IPS DF 6.9 (cell line): ENCODE measurements at regions not wholly inside any gene's neighbourhood (a gene's known extent, or its start where the extent isn't known, plus 50 kb on each side); places are given as distances from the start of the nearest gene placed in this dataset.

Source experiments
- DNase-seq: peaks from one replicate; pipeline ENCODE4 v3.0.0-alpha.2; 2013; ENCODE audit warnings: low read depth, low spot score
- H3K27ac ChIP-seq: one replicate; pipeline ENCODE4 v1.5.1; 2013; ENCODE audit warnings: low read length, control low read depth
- H3K27me3 ChIP-seq: 2 replicates; pipeline ENCODE4 v1.6.1; 2013; ENCODE audit warnings: mild to moderate bottlenecking, low read length; ENCODE audit not compliant: control insufficient read depth, insufficient read depth
- H3K36me3 ChIP-seq: 2 replicates; pipeline ENCODE4 v1.6.1; 2013; ENCODE audit warnings: low read length; ENCODE audit not compliant: control insufficient read depth, insufficient read depth
- H3K4me1 ChIP-seq: 2 replicates; pipeline ENCODE4 v1.6.1; 2013; ENCODE audit warnings: low read length; ENCODE audit not compliant: control insufficient read depth, insufficient read depth
- H3K4me3 ChIP-seq: 2 replicates; pipeline ENCODE4 v1.5.1; 2013; ENCODE audit warnings: mild to moderate bottlenecking, low read length
- H3K9me3 ChIP-seq: 2 replicates; pipeline ENCODE4 v1.6.1; 2013; ENCODE audit warnings: low read length, inconsistent platforms; ENCODE audit not compliant: control insufficient read depth, insufficient read depth
- WGBS: extraction: QIAGEN DNeasy Blood & Tissue Kit; methylation state at CpG from one replicate; pipeline ENCODE4 v1.1.7; 2013; ENCODE audit warnings: mixed read lengths, missing lambda C conversion rate; ENCODE audit not compliant: insufficient read length, insufficient coverage; 5-methylcytosine and 5-hydroxymethylcytosine counted together

GRCh38 chr1:83606416-83606955 is 392.4 kb downstream of the TTLL7 start:
- Histone ChIP-seq H3K4me3 (no peak overlapping the region), H3K36me3 (no peaks in the 10 kb centered on the region), H3K27me3 (no peaks in the 10 kb centered on the region), H3K9me3 (no peaks in the 10 kb centered on the region), H3K27ac (no peak overlapping the region), H3K4me1 (no peaks in the 10 kb centered on the region)
- no peak for DNase-seq
- no CpG with 5 or more reads among the region's 4 CpGs for WGBS

- no peaks in the 10 kb centered on the region for H3K27me3 ChIP-seq
- H3K9me3 ChIP-seq: no peaks in the 10 kb centered on the region; the same call in none of the 2 replicates
- no peak overlapping the region for H3K27ac ChIP-seq
- no peak overlapping the region for H3K4me3 ChIP-seq
- H3K36me3 ChIP-seq: no peaks in the 10 kb centered on the region
- H3K4me1 ChIP-seq: no peaks in the 10 kb centered on the region
- no peak for DNase-seq
- WGBS: no CpG with 5 or more reads among the region's 1 CpG
Measured at GRCh38 chr1:83596331-83596730, 402.6 kb downstream of the TTLL7 start.

- Histone ChIP-seq H3K27me3 (no peaks in the 10 kb centered on the region), H3K9me3 (no peaks in the 10 kb centered on the region; the same call in 1 of the 2 replicates), H3K27ac (no peak overlapping the region), H3K36me3 (no peaks in the 10 kb centered on the region), H3K4me1 (no peaks in the 10 kb centered on the region), H3K4me3 (no peak overlapping the region)
- DNase-seq: no peak
- WGBS: no CpG with 5 or more reads among the region's 1 CpG
Measured at GRCh38 chr1:83593073-83593472, 405.9 kb downstream of the TTLL7 start.

GRCh38 chr1:83588140-83588539 is 410.8 kb downstream of the TTLL7 start:
- Histone ChIP-seq H3K27me3 (no peaks in the 10 kb centered on the region), H3K4me1 (no peaks in the 10 kb centered on the region), H3K9me3 (no peaks in the 10 kb centered on the region), H3K36me3 (no peaks in the 10 kb centered on the region), H3K4me3 (no peak overlapping the region), H3K27ac (no peak overlapping the region)
- no peak for DNase-seq

GRCh38 chr1:83583351-83584014 is 415.4 kb downstream of the TTLL7 start:
- H3K36me3 ChIP-seq: peaks cover 4% of the 10 kb centered on the region; the same call in 1 of the 2 replicates
- no peaks in the 10 kb centered on the region; the same call in 1 of the 2 replicates for H3K9me3 ChIP-seq
- H3K4me1 ChIP-seq: no peaks in the 10 kb centered on the region
- no CpG with 5 or more reads among the region's 4 CpGs for WGBS
- DNase-seq: no peak
- H3K4me3 ChIP-seq: no peak overlapping the region
- no peaks in the 10 kb centered on the region for H3K27me3 ChIP-seq
- no peak overlapping the region for H3K27ac ChIP-seq

- H3K27me3 ChIP-seq: no peaks in the 10 kb centered on the region
- no peak overlapping the region for H3K27ac ChIP-seq
- no peak overlapping the region for H3K4me3 ChIP-seq
- no CpG with 5 or more reads among the region's 8 CpGs for WGBS
- H3K36me3 ChIP-seq: peaks cover 4% of the 10 kb centered on the region; the same call in 1 of the 2 replicates
- no peak for DNase-seq
- H3K4me1 ChIP-seq: no peaks in the 10 kb centered on the region
- no peaks in the 10 kb centered on the region; the same call in 1 of the 2 replicates for H3K9me3 ChIP-seq
Measured at GRCh38 chr1:83581747-83582146, 417.2 kb downstream of the TTLL7 start.

- WGBS: no CpG with 5 or more reads among the region's 2 CpGs
- no peaks in the 10 kb centered on the region for H3K4me1 ChIP-seq
- no peaks in the 10 kb centered on the region for H3K9me3 ChIP-seq
- H3K4me3 ChIP-seq: no peak overlapping the region
- no peaks in the 10 kb centered on the region for H3K27me3 ChIP-seq
- H3K27ac ChIP-seq: no peak overlapping the region
- no peak for DNase-seq
- no peaks in the 10 kb centered on the region for H3K36me3 ChIP-seq
Measured at GRCh38 chr1:83574791-83575190, 424.1 kb downstream of the TTLL7 start.

- no CpG with 5 or more reads among the region's 2 CpGs for WGBS
Measured at GRCh38 chr1:83573776-83574175, 425.2 kb downstream of the TTLL7 start.

GRCh38 chr1:83571536-83571935 is 427.4 kb downstream of the TTLL7 start:
- no peak overlapping the region for H3K27ac ChIP-seq
- H3K36me3 ChIP-seq: no peaks in the 10 kb centered on the region
- WGBS: no CpG with 5 or more reads among the region's 3 CpGs
- H3K4me3 ChIP-seq: no peak overlapping the region
- no peaks in the 10 kb centered on the region for H3K4me1 ChIP-seq
- DNase-seq: no peak
- no peaks in the 10 kb centered on the region for H3K9me3 ChIP-seq
- H3K27me3 ChIP-seq: 0 out of 2 replicates have a peak, but pooled peaks cover 2% of the 10 kb centered on the region

More at GRCh38 chr1:83573776-83574175, 425.2 kb downstream of the TTLL7 start:
- no peak for DNase-seq
- H3K27me3 ChIP-seq: no peaks in the 10 kb centered on the region
- no peaks in the 10 kb centered on the region for H3K36me3 ChIP-seq
- no peaks in the 10 kb centered on the region for H3K4me1 ChIP-seq
- H3K9me3 ChIP-seq: no peaks in the 10 kb centered on the region
- no peak overlapping the region for H3K27ac ChIP-seq
- no peak overlapping the region for H3K4me3 ChIP-seq

GRCh38 chr1:83561346-83561745 is 437.6 kb downstream of the TTLL7 start:
- Histone ChIP-seq H3K27me3 (no peaks in the 10 kb centered on the region), H3K27ac (no peak overlapping the region), H3K4me1 (no peaks in the 10 kb centered on the region), H3K4me3 (no peak overlapping the region), H3K9me3 (no peaks in the 10 kb centered on the region), H3K36me3 (no peaks in the 10 kb centered on the region)
- WGBS: no CpG with 5 or more reads among the region's 2 CpGs
- no peak for DNase-seq
